Transverse colon (tissue), 4 donors: ENCODE measurements at regions not wholly inside any gene's neighbourhood (a gene's known extent, or its start where the extent isn't known, plus 50 kb on each side); places are given as distances from the start of the nearest gene placed in this dataset.
"Not testable (repeated sequence)": the region's sequence is repeated elsewhere in the genome, so short reads cannot be mapped to it uniquely, and the experiment has no call there.

Experiments used
- DNase-seq: peaks from one replicate; pipeline ENCODE4 v3.0.0-alpha.2; 2019
- H3K27ac ChIP-seq, 4 donors: fragments of 200-600 bp; sonication (generic); 2 replicates each; pipeline ENCODE4 v1.5.1; 2016 to 2018; ENCODE audit warnings: inconsistent platforms in 4 of 4
- H3K27me3 ChIP-seq: fragments of 200-600 bp; sonication (generic); 2 replicates; pipeline ENCODE4 v1.5.1; 2017; ENCODE audit warnings: inconsistent platforms
- H3K36me3 ChIP-seq, 4 donors: fragments of 200-600 bp; sonication (generic); 2 replicates each; pipeline ENCODE4 v1.5.1; 2017 to 2019; ENCODE audit warnings: inconsistent platforms in 4 of 4
- H3K4me1 ChIP-seq, 4 donors: fragments of 200-600 bp; sonication (generic); 2 replicates each; pipeline ENCODE4 v1.5.1; 2017 to 2020; ENCODE audit warnings: inconsistent platforms in 4 of 4
- H3K4me3 ChIP-seq, 4 donors: fragments of 200-600 bp; sonication (generic); 1 replicate in 1 of 4; 2 replicates in 3 of 4; pipeline versions ENCODE4 v1.5.1 to v1.6.1; 2017 to 2019; ENCODE audit warnings: inconsistent platforms in 4 of 4
- H3K9me3 ChIP-seq, 2 donors: fragments of 200-600 bp; sonication (generic); 2 replicates each; pipeline ENCODE4 v1.5.1; 2017 to 2019; ENCODE audit warnings: inconsistent platforms in 2 of 2
- EP300 ChIP-seq: sonication (generic); formaldehyde crosslinking; IDR thresholded peaks from one replicate; pipeline ENCODE4 v1.6.1; 2017; ENCODE audit warnings: antibody characterized with exemption, low read depth
- POLR2A ChIP-seq: fragments of 450-650 bp; IDR thresholded peaks from one replicate; pipeline ENCODE4 v1.6.1; 2016; ENCODE audit warnings: antibody characterized with exemption, mild to moderate bottlenecking, moderate library complexity
- POLR2AphosphoS5 ChIP-seq, 3 donors: sonication (generic); formaldehyde crosslinking; IDR thresholded peaks; one replicate each; pipeline ENCODE4 v1.6.1; 2016; ENCODE audit warnings: antibody characterized with exemption in 3 of 3
- WGBS, 2 donors: methylation state at CpG; one replicate each; pipeline ENCODE4 v1.1.5; 2018; ENCODE audit warnings: low coverage in 1 of 2; 5-methylcytosine and 5-hydroxymethylcytosine counted together
- in situ Hi-C, 4 donors: fragments of 200-750 bp; cut with MboI; loops; one replicate each; pipeline versions ENCODE4 v1.15.0 to v1.15.1; 2017; ENCODE audit warnings: low sequenced_read_pairs in 3 of 4, low pct_ligation_motif_present in 1 of 4, low pct_unique_long_range_greater_than_20kb in 1 of 4
- intact Hi-C: fragments of 100-400 bp; cut with DNase I; formaldehyde crosslinking; loops from one replicate; pipeline ENCODE4 v1.15.1; 2023; ENCODE audit warnings: low total_unique reads
- TF ChIP-seq, protein P1 (sequence below), 5 experiments: fragments of 200-600 bp in 3 of 5; fragments of 450-650 bp in 2 of 5; sonication (generic) in 3 of 5; IDR thresholded peaks; 1 replicate in 2 of 5; 2 replicates in 3 of 5; pipeline ENCODE4 v1.5.1; 2016 to 2017; ENCODE audit warnings: antibody characterized with exemption in 5 of 5, inconsistent platforms in 3 of 5, mild to moderate bottlenecking in 2 of 5, moderate library complexity in 1 of 5

DNA sequence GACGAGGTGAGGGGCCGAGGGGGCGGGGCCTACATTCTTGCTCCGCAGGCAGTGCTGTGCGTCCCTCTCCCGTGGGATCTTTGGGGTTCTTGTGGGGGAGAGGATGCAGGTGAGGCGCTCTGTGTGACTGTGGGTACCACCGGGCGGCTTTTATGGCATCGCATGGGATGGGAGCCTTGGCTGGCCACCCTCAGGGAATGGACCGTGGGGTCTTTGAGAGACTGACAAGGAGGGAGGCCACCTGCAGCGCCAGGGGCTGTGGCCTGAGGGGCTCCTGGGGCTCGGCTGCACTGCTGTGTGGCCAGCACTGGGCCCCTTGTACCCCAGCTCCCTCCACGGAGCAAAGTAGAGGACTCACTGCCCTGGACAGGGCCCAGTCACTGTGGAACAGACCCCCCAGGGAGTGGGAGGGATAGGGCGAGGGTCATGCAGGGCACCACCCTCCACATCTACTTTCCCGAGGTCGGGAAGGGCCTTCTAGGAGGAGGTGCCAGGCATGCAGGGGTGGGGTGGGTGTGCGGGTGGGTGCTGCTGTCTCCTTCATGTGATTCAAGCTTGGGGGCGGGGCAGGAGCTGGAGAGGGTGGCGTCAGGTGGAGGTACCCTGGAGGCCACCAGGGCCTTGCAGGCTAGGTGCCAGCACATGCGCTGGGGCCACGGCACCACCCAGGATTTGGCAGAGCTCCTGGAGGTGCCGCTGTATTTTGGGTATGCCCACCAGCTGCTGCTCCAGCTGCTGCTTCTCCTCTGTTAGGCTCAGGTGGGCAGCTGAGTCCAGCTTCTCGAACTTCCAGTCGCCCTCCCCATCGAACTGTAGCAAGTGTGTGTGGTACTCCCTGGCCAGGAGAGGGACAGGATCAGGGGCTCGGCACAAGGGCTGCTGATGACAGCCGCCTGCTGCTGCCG lies 1072.4 kb downstream of the RPIA start:
- in situ Hi-C loops = no loop called here
- H3K27me3 ChIP-seq = peaks cover 35% of the 10 kb centered on the region
- H3K9me3 ChIP-seq = no peaks in the 10 kb centered on the region
- no peak overlapping the region for H3K27ac ChIP-seq
- intact Hi-C loops = no loop called here
- WGBS, 2 donors = 88 to 100% methylated on average over 2 to 29 of the region's 29 CpGs
- H3K36me3 ChIP-seq = no peaks in the 10 kb centered on the region
- no peak overlapping the region for H3K4me3 ChIP-seq
- TF ChIP-seq POLR2AphosphoS5 (IDR thresholded peaks at IDR 0.05) = no peak
- no peak for TF ChIP-seq POLR2A
- no peak for TF ChIP-seq EP300
- TF ChIP-seq, protein P1, sequence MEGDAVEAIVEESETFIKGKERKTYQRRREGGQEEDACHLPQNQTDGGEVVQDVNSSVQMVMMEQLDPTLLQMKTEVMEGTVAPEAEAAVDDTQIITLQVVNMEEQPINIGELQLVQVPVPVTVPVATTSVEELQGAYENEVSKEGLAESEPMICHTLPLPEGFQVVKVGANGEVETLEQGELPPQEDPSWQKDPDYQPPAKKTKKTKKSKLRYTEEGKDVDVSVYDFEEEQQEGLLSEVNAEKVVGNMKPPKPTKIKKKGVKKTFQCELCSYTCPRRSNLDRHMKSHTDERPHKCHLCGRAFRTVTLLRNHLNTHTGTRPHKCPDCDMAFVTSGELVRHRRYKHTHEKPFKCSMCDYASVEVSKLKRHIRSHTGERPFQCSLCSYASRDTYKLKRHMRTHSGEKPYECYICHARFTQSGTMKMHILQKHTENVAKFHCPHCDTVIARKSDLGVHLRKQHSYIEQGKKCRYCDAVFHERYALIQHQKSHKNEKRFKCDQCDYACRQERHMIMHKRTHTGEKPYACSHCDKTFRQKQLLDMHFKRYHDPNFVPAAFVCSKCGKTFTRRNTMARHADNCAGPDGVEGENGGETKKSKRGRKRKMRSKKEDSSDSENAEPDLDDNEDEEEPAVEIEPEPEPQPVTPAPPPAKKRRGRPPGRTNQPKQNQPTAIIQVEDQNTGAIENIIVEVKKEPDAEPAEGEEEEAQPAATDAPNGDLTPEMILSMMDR (IDR thresholded peaks at IDR 0.05) = no peak
- DNase-seq = no peak
- H3K4me1 ChIP-seq = peaks cover 0 to 4% (median 0%) of the 10 kb centered on the region in 4 donors

DNA sequence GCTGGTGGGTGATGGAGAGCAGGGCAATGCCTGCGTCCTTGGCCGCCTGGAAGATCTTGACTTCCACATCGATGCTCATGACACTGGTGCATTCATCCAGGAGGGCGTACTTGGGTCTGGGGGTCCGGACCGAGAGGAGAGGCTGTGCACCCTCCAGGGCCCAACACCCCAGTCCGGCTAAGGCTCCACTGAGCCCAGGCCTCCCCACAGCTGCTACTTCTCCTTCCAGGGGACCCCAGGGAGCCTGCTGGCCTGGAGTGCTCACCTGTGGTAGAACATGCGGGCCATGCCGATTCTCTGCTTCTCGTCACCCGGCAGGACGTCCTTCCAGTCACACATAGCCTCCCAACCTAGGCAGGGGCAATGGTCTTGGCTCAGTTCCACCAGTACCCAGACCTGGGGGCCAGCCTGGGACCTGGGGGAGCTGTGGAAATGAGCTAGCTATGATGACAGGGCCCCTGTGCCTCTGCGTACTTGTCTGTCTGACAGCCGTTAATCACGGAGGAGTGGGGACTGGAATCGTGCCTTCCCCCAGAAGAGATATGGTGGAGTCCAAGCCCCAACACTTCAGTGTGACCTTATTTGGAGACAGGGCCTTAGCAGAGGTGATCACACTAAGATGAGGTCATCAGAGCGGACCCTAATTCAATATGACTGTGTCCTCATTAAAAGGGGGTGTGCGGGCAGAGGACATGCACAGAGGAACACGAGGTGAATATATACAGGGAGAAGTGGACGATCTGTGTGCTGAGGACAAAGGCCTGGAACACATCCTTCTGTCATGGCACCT lies 1073.3 kb downstream of the RPIA start:
- in situ Hi-C loops, intact Hi-C loops, DNase-seq, H3K27ac ChIP-seq, H3K9me3 ChIP-seq, H3K4me3 ChIP-seq, H3K36me3 ChIP-seq, H3K4me1 ChIP-seq: not testable (repeated sequence)
- WGBS, 2 donors = 86 to 91% methylated on average over 7 to 20 of the region's 20 CpGs
- H3K27me3 ChIP-seq = peaks cover 36% of the 10 kb centered on the region

DNA sequence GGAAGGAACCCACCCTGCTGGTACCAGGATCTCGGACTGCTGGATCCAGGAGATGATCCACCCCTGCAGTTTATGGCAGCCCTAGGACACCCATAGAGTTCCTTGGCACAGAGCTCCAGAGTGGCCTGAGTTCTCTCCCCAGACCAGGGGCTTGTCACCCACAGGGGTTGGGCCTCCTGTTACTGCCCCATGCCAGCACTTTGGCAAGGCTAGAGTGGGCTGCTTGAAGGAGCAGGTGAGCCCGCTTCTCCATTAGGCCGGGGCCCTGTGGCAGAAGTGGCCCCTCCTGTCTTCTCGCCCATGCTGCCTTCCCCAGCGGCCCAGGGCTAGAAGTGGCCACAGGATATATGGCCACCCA lies 1073.9 kb downstream of the RPIA start:
- H3K27ac ChIP-seq, in situ Hi-C loops, DNase-seq, H3K4me1 ChIP-seq, H3K9me3 ChIP-seq, H3K36me3 ChIP-seq, H3K4me3 ChIP-seq, intact Hi-C loops: not testable (repeated sequence)
- peaks cover 40% of the 10 kb centered on the region for H3K27me3 ChIP-seq
- 90% methylated on average over 5 of the region's 5 CpGs; no CpG with 5 or more reads in 1 of the 2 donors for WGBS, 2 donors

DNA sequence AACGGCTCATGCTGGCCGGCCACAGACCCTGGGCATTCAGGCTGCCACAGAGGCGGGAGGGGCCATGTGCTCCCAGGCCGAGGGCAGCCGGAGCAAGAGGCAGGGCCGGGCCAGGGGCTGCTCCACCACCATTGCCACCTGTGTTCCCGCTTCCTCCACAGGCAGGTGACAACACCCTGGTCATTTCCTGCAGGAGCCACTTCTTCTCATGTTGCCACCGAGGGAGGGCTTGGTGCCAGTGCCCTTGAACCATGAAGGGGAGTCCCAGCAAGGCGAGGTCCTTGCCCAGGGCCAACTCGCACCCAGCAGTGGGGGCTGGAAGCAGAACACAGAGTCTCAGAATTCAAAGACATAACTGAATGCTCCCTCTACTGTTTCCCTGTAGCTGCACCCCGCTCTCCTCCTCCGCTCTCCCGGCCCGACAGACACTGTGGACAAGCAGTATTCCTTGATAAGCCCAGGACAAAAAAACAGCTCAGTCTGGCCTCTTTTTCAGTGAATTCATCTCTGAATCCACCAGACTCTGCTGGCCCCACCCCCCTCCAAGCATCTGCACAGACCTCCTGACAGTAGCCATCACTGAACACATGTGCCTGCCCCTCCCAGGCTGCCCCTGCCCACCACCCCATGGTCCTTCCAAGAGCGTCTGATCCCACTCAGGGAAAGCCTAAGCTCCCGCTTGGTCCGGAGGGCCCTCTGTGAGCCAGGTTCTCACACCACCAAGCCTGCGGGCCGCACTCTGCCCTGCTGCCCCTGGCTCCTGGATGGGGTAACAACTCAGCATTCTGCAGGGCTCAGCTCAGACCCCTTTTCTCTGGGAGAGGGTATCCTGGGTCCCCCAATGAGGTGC lies 1074.9 kb downstream of the RPIA start:
- 87% methylated on average over 19 of the region's 19 CpGs; no CpG with 5 or more reads in 1 of the 2 donors for WGBS, 2 donors
- H3K27ac ChIP-seq, DNase-seq, intact Hi-C loops, in situ Hi-C loops, H3K4me1 ChIP-seq, H3K36me3 ChIP-seq, H3K4me3 ChIP-seq, H3K9me3 ChIP-seq: not testable (repeated sequence)
- H3K27me3 ChIP-seq = peaks cover 40% of the 10 kb centered on the region

GRCh38 chr2:89767058-89767457 lies 1075.6 kb downstream of the RPIA start:
- H3K4me3 ChIP-seq, intact Hi-C loops, in situ Hi-C loops, DNase-seq, H3K27ac ChIP-seq, H3K9me3 ChIP-seq, H3K36me3 ChIP-seq, H3K4me1 ChIP-seq: not testable (repeated sequence)
- peaks cover 40% of the 10 kb centered on the region for H3K27me3 ChIP-seq
- 82% methylated on average over 7 of the region's 7 CpGs; no CpG with 5 or more reads in 1 of the 2 donors for WGBS, 2 donors
